ENCODE measurements at regions not wholly inside any gene's neighbourhood (a gene's known extent, or its start where the extent isn't known, plus 50 kb on each side); places are given as distances from the start of the nearest gene placed in this dataset.

DNA sequence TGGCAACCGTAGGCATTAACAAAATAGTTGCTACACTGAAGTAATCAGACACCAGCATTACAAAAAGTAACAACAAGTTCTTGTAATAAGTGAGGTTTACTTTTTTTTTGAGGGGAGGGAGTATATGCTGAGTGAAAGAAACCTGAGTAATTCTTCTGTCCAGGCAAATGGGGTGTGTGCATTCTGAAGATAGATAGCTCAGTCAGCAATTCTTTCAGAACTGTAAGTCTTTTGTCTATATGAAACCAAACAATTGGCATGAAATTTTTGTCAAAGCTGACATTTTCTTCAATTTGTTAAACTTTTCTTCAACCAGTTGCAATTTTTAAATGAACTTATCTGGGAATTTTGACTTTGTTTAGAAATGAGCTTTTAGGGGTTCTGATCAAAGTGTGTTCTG, 208.1 kb upstream of the THSD7B start:
- TF ChIP-seq, protein P1, sequence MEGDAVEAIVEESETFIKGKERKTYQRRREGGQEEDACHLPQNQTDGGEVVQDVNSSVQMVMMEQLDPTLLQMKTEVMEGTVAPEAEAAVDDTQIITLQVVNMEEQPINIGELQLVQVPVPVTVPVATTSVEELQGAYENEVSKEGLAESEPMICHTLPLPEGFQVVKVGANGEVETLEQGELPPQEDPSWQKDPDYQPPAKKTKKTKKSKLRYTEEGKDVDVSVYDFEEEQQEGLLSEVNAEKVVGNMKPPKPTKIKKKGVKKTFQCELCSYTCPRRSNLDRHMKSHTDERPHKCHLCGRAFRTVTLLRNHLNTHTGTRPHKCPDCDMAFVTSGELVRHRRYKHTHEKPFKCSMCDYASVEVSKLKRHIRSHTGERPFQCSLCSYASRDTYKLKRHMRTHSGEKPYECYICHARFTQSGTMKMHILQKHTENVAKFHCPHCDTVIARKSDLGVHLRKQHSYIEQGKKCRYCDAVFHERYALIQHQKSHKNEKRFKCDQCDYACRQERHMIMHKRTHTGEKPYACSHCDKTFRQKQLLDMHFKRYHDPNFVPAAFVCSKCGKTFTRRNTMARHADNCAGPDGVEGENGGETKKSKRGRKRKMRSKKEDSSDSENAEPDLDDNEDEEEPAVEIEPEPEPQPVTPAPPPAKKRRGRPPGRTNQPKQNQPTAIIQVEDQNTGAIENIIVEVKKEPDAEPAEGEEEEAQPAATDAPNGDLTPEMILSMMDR (IDR thresholded peaks at IDR 0.05; ENCODE audit: low read length): no peak
- no peak for TF ChIP-seq EZH2 (IDR thresholded peaks at IDR 0.05; ENCODE audit: borderline replicate concordance, low read length)
